ENCODE measurements at regions not wholly inside any gene's neighbourhood (a gene's known extent, or its start where the extent isn't known, plus 50 kb on each side); places are given as distances from the start of the nearest gene placed in this dataset.

- no peak overlapping the region for H3K4me3 ChIP-seq (ENCODE audit: low read depth in 1 of 2, low read length in 2 of 2)
- H3K27ac ChIP-seq (ENCODE audit: low read depth in 2 of 2, low read length in 1 of 2), result no peak overlapping the region
- no peaks in the 10 kb centered on the region for H3K4me1 ChIP-seq (ENCODE audit: control insufficient read depth in 2 of 2, insufficient read depth in 2 of 2, low read length in 1 of 2)
- H3K9me3 ChIP-seq (ENCODE audit: control insufficient read depth in 2 of 2, insufficient read depth in 1 of 2, low read depth in 1 of 2, low read length in 1 of 2), result no peaks in the 10 kb centered on the region
- no peaks in the 10 kb centered on the region for H3K27me3 ChIP-seq (ENCODE audit: control insufficient read depth in 1 of 2, insufficient read depth in 2 of 2, low read length in 2 of 2)
- no peaks in the 10 kb centered on the region for H3K36me3 ChIP-seq (ENCODE audit: control insufficient read depth in 2 of 2, insufficient read depth in 2 of 2, low read length in 1 of 2)
- WGBS, 2 donors, result 62 to 69% methylated on average over 4 of the region's 4 CpGs
These were observed 75.6 kb upstream of the NOCT start for GRCh38 chr4:138939960-138940359.

- H3K27me3 ChIP-seq (ENCODE audit: control insufficient read depth in 1 of 2, insufficient read depth in 2 of 2, low read length in 2 of 2), result no peaks in the 10 kb centered on the region
- H3K36me3 ChIP-seq (ENCODE audit: control insufficient read depth in 2 of 2, insufficient read depth in 2 of 2, low read length in 1 of 2), result no peaks in the 10 kb centered on the region
- no peak overlapping the region for H3K4me3 ChIP-seq (ENCODE audit: low read depth in 1 of 2, low read length in 2 of 2)
- H3K27ac ChIP-seq (ENCODE audit: low read depth in 2 of 2, low read length in 1 of 2), result no peak overlapping the region
- H3K4me1 ChIP-seq (ENCODE audit: control insufficient read depth in 2 of 2, insufficient read depth in 2 of 2, low read length in 1 of 2), result no peaks in the 10 kb centered on the region
- H3K9me3 ChIP-seq (ENCODE audit: control insufficient read depth in 2 of 2, insufficient read depth in 1 of 2, low read depth in 1 of 2, low read length in 1 of 2), result no peaks in the 10 kb centered on the region
- 6 to 11% methylated on average over 3 of the region's 3 CpGs for WGBS, 2 donors
These were observed 77.3 kb upstream of the NOCT start for GRCh38 chr4:138938366-138938690.

DNA sequence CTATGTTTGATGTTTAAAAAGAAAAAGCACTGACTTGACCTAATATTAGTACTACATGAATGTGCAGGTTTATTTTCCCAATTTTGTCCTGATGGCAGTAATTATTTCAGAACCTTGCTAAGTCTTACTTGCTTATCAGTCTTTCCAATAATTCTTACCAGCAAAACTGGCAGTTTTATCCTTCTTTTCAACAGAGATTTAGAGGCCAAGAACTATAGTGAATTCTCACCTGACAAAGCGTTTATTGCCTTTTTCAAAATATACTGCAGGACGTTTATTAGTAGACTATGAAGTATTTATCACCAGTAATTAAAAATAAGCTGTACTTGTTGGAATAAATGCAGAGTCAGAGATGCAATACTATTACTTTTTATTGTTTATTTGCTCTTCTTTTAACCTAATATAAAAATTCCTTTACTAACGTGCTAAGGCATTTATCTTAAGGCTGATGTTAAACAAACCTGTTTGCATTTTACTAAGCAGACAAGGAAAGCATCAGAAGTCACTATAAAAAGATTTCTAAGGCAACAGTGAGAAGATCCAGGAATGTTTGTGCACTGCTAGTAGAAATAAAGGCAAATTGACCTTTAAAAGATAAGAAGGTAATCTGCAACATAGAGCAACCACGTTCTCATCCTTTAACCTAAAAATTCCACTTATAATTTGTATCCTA, 80.3 kb upstream of the NOCT start:
- H3K4me1 ChIP-seq (ENCODE audit: control insufficient read depth in 2 of 2, insufficient read depth in 2 of 2, low read length in 1 of 2), result no peaks in the 10 kb centered on the region
- WGBS, 2 donors, result 73 to 78% methylated on average over 4 of the region's 4 CpGs
- no peaks in the 10 kb centered on the region for H3K36me3 ChIP-seq (ENCODE audit: control insufficient read depth in 2 of 2, insufficient read depth in 2 of 2, low read length in 1 of 2)
- H3K9me3 ChIP-seq (ENCODE audit: control insufficient read depth in 2 of 2, insufficient read depth in 1 of 2, low read depth in 1 of 2, low read length in 1 of 2), result no peaks in the 10 kb centered on the region
- no peak overlapping the region for H3K4me3 ChIP-seq (ENCODE audit: low read depth in 1 of 2, low read length in 2 of 2)
- no peak overlapping the region for H3K27ac ChIP-seq (ENCODE audit: low read depth in 2 of 2, low read length in 1 of 2)
- H3K27me3 ChIP-seq (ENCODE audit: control insufficient read depth in 1 of 2, insufficient read depth in 2 of 2, low read length in 2 of 2), result no peaks in the 10 kb centered on the region

DNA sequence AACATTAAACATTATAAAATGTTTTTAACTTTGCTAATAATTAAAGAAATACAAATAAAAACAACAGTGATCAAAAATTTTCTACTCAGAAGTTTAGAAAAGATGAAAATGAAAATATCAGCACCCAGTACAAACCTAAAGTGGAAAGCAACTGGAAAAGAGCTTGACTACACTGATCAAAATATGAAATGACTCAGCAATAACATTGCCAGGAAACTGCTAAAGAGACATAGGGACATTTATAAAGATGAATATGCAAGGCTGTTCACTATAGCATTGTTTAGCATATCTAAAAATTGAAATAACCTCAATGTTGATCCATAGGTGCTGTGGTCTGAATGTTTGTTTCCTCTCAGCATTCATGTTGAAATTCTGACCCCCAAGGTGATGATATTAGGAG, 88.5 kb upstream of the NOCT start:
- Histone ChIP-seq H3K4me1 (ENCODE audit: control insufficient read depth in 2 of 2, insufficient read depth in 2 of 2, low read length in 1 of 2) (no peaks in the 10 kb centered on the region), H3K36me3 (ENCODE audit: control insufficient read depth in 2 of 2, insufficient read depth in 2 of 2, low read length in 1 of 2) (no peaks in the 10 kb centered on the region), H3K9me3 (ENCODE audit: control insufficient read depth in 2 of 2, insufficient read depth in 1 of 2, low read depth in 1 of 2, low read length in 1 of 2) (no peaks in the 10 kb centered on the region), H3K27me3 (ENCODE audit: control insufficient read depth in 1 of 2, insufficient read depth in 2 of 2, low read length in 2 of 2) (no peaks in the 10 kb centered on the region), H3K27ac (ENCODE audit: low read depth in 2 of 2, low read length in 1 of 2) (no peak overlapping the region), H3K4me3 (ENCODE audit: low read depth in 1 of 2, low read length in 2 of 2) (no peak overlapping the region)

DNA sequence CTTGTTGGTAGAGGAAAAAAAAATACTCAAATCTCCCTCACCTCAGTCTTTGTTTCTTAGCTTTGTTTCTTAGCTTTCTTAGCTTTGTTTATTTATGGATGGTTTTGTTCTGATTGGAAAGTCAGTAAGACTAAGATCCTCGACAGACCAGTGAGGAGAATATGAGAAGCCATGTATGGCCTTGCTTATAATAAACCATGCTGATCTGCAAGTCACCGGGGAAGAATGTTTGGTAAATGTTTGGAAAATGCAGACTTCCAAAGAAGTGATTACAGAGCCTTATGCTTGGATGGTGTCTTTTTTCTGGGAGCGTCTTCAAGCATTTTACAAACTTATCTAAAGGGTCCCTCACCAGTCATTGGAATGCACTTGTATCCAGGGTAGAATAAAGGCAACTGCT, 90.1 kb upstream of the NOCT start:
- H3K4me3 ChIP-seq (ENCODE audit: low read depth in 1 of 2, low read length in 2 of 2), result no peak overlapping the region
- no peaks in the 10 kb centered on the region for H3K27me3 ChIP-seq (ENCODE audit: control insufficient read depth in 1 of 2, insufficient read depth in 2 of 2, low read length in 2 of 2)
- 72 to 73% methylated on average over 3 of the region's 3 CpGs for WGBS, 2 donors
- no peaks in the 10 kb centered on the region for H3K9me3 ChIP-seq (ENCODE audit: control insufficient read depth in 2 of 2, insufficient read depth in 1 of 2, low read depth in 1 of 2, low read length in 1 of 2)
- H3K27ac ChIP-seq (ENCODE audit: low read depth in 2 of 2, low read length in 1 of 2), result no peak overlapping the region
- no peaks in the 10 kb centered on the region for H3K4me1 ChIP-seq (ENCODE audit: control insufficient read depth in 2 of 2, insufficient read depth in 2 of 2, low read length in 1 of 2)
- no peaks in the 10 kb centered on the region for H3K36me3 ChIP-seq (ENCODE audit: control insufficient read depth in 2 of 2, insufficient read depth in 2 of 2, low read length in 1 of 2)

- Histone ChIP-seq H3K4me3 (ENCODE audit: low read depth in 1 of 2, low read length in 2 of 2) (no peak overlapping the region), H3K4me1 (ENCODE audit: control insufficient read depth in 2 of 2, insufficient read depth in 2 of 2, low read length in 1 of 2) (no peaks in the 10 kb centered on the region), H3K27ac (ENCODE audit: low read depth in 2 of 2, low read length in 1 of 2) (no peak overlapping the region), H3K36me3 (ENCODE audit: control insufficient read depth in 2 of 2, insufficient read depth in 2 of 2, low read length in 1 of 2) (no peaks in the 10 kb centered on the region), H3K9me3 (ENCODE audit: control insufficient read depth in 2 of 2, insufficient read depth in 1 of 2, low read depth in 1 of 2, low read length in 1 of 2) (no peaks in the 10 kb centered on the region), H3K27me3 (ENCODE audit: control insufficient read depth in 1 of 2, insufficient read depth in 2 of 2, low read length in 2 of 2) (no peaks in the 10 kb centered on the region)
- 32 to 37% methylated on average over 27 of the region's 27 CpGs for WGBS, 2 donors
These were observed 96.3 kb upstream of the NOCT start for GRCh38 chr4:138919094-138919936.

GRCh38 chr4:138918169-138918869, 97.3 kb upstream of the NOCT start:
- no peak overlapping the region for H3K27ac ChIP-seq (ENCODE audit: low read depth in 2 of 2, low read length in 1 of 2)
- H3K36me3 ChIP-seq (ENCODE audit: control insufficient read depth in 2 of 2, insufficient read depth in 2 of 2, low read length in 1 of 2), result no peaks in the 10 kb centered on the region
- no peaks in the 10 kb centered on the region for H3K9me3 ChIP-seq (ENCODE audit: control insufficient read depth in 2 of 2, insufficient read depth in 1 of 2, low read depth in 1 of 2, low read length in 1 of 2)
- no peaks in the 10 kb centered on the region for H3K27me3 ChIP-seq (ENCODE audit: control insufficient read depth in 1 of 2, insufficient read depth in 2 of 2, low read length in 2 of 2)
- H3K4me3 ChIP-seq (ENCODE audit: low read depth in 1 of 2, low read length in 2 of 2), result no peak overlapping the region
- H3K4me1 ChIP-seq (ENCODE audit: control insufficient read depth in 2 of 2, insufficient read depth in 2 of 2, low read length in 1 of 2), result no peaks in the 10 kb centered on the region
- 83 to 89% methylated on average over 15 of the region's 15 CpGs for WGBS, 2 donors

DNA sequence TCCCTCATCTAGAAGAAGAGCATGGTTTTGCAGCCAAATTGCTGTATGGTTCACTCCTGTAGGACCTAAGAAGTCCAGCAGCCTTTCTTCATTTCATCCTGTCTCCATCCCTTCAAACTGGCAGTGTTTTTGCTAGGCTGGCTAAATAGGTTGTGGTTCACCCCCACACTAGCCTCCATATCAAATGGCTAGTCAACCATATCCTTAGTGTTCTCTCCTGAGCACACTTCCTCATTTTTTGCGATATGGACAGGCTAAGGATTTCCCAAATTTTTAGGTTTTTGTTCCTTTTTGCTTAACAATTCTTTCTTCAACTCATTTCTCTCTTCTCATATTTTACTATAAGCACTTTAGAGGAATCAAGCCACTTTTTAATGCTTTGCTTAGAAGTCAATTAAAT, 98.8 kb upstream of the NOCT start:
- Histone ChIP-seq H3K9me3 (ENCODE audit: control insufficient read depth in 2 of 2, insufficient read depth in 1 of 2, low read depth in 1 of 2, low read length in 1 of 2) (no peaks in the 10 kb centered on the region), H3K27ac (ENCODE audit: low read depth in 2 of 2, low read length in 1 of 2) (no peak overlapping the region)
- 91 to 100% methylated on average over 1 of the region's 1 CpG for WGBS, 2 donors

GRCh38 chr4:138915756-138916155, 99.8 kb upstream of the NOCT start:
- Histone ChIP-seq H3K27ac (ENCODE audit: low read depth in 2 of 2, low read length in 1 of 2) (no peak overlapping the region), H3K9me3 (ENCODE audit: control insufficient read depth in 2 of 2, insufficient read depth in 1 of 2, low read depth in 1 of 2, low read length in 1 of 2) (no peaks in the 10 kb centered on the region), H3K27me3 (ENCODE audit: control insufficient read depth in 1 of 2, insufficient read depth in 2 of 2, low read length in 2 of 2) (no peaks in the 10 kb centered on the region), H3K36me3 (ENCODE audit: control insufficient read depth in 2 of 2, insufficient read depth in 2 of 2, low read length in 1 of 2) (no peaks in the 10 kb centered on the region), H3K4me3 (ENCODE audit: low read depth in 1 of 2, low read length in 2 of 2) (no peak overlapping the region), H3K4me1 (ENCODE audit: control insufficient read depth in 2 of 2, insufficient read depth in 2 of 2, low read length in 1 of 2) (peaks cover 0 to 6% of the 10 kb centered on the region in 2 donors)

More for the DNA sequence above, 98.8 kb upstream of the NOCT start:
- no peaks in the 10 kb centered on the region for H3K27me3 ChIP-seq (ENCODE audit: control insufficient read depth in 1 of 2, insufficient read depth in 2 of 2, low read length in 2 of 2)
- no peak overlapping the region for H3K4me3 ChIP-seq (ENCODE audit: low read depth in 1 of 2, low read length in 2 of 2)
- H3K36me3 ChIP-seq (ENCODE audit: control insufficient read depth in 2 of 2, insufficient read depth in 2 of 2, low read length in 1 of 2), result no peaks in the 10 kb centered on the region
- H3K4me1 ChIP-seq (ENCODE audit: control insufficient read depth in 2 of 2, insufficient read depth in 2 of 2, low read length in 1 of 2), result no peaks in the 10 kb centered on the region
